ENCODE measurements at regions not wholly inside any gene's neighbourhood (a gene's known extent, or its start where the extent isn't known, plus 50 kb on each side); places are given as distances from the start of the nearest gene placed in this dataset.

GRCh38 chr19:31529121-31529520 is 179.9 kb upstream of the TSHZ3 start:
- no peak for DNase-seq
- Histone ChIP-seq H3K4me3 (no peak overlapping the region), H3K27me3 (no peaks in the 10 kb centered on the region), H3K9me3 (peaks cover 0 to 20% (median 10%) of the 10 kb centered on the region in 4 donors), H3K4me1 (no peaks in the 10 kb centered on the region), H3K27ac (no peak overlapping the region), H3K36me3 (no peaks in the 10 kb centered on the region)
- TF ChIP-seq EP300 (IDR thresholded peaks at IDR 0.05) = no peak
- no peak for TF ChIP-seq CTCF (IDR thresholded peaks at IDR 0.05)
- no peak for TF ChIP-seq POLR2A (IDR thresholded peaks at IDR 0.05)
- no peak for TF ChIP-seq POLR2AphosphoS5 (IDR thresholded peaks at IDR 0.05)
- no peak for ATAC-seq (ENCODE audit: low FRiP score in 2 of 2)
- 69 to 75% methylated on average over 1 of the region's 1 CpG for WGBS, 2 donors

- DNase-seq (no peak), ATAC-seq (ENCODE audit: low FRiP score in 2 of 2) (no peak)
- Histone ChIP-seq H3K27ac (no peak overlapping the region), H3K4me3 (no peak overlapping the region), H3K36me3 (no peaks in the 10 kb centered on the region), H3K9me3 (peaks cover 0 to 9% (median 7%) of the 10 kb centered on the region in 4 donors), H3K27me3 (no peaks in the 10 kb centered on the region), H3K4me1 (no peaks in the 10 kb centered on the region)
- no peak for TF ChIP-seq CTCF (IDR thresholded peaks at IDR 0.05)
- no peak for TF ChIP-seq POLR2AphosphoS5 (IDR thresholded peaks at IDR 0.05)
- no peak for TF ChIP-seq POLR2A (IDR thresholded peaks at IDR 0.05)
- TF ChIP-seq EP300 (IDR thresholded peaks at IDR 0.05) = no peak
- 91 to 96% methylated on average over 5 to 7 of the region's 7 CpGs for whole genome bisulfite sequencing, 2 donors
These were observed 181.5 kb upstream of the TSHZ3 start for GRCh38 chr19:31530781-31531180.

GRCh38 chr19:31531326-31531725 is 182.1 kb upstream of the TSHZ3 start:
- peaks cover 0 to 5% (median 4%) of the 10 kb centered on the region in 4 donors for H3K9me3 ChIP-seq
- H3K4me1 ChIP-seq = no peaks in the 10 kb centered on the region
- no peak overlapping the region for H3K4me3 ChIP-seq
- no peaks in the 10 kb centered on the region for H3K36me3 ChIP-seq
- no peak for ATAC-seq (ENCODE audit: low FRiP score in 2 of 2)
- H3K27ac ChIP-seq = no peak overlapping the region
- H3K27me3 ChIP-seq = no peaks in the 10 kb centered on the region
- DNase-seq = no peak
- WGBS, 2 donors = 46 to 61% methylated on average over 2 of the region's 2 CpGs
- no peak for TF ChIP-seq POLR2AphosphoS5 (IDR thresholded peaks at IDR 0.05)
- no peak for TF ChIP-seq CTCF (IDR thresholded peaks at IDR 0.05)

- Histone ChIP-seq H3K27ac (no peak overlapping the region), H3K4me1 (no peaks in the 10 kb centered on the region), H3K4me3 (no peak overlapping the region), H3K9me3 (no peaks in the 10 kb centered on the region), H3K36me3 (no peaks in the 10 kb centered on the region), H3K27me3 (no peaks in the 10 kb centered on the region)
- TF ChIP-seq EP300 (IDR thresholded peaks at IDR 0.05) = no peak
- no peak for TF ChIP-seq CTCF (IDR thresholded peaks at IDR 0.05)
- TF ChIP-seq POLR2AphosphoS5 (IDR thresholded peaks at IDR 0.05) = no peak
- TF ChIP-seq POLR2A (IDR thresholded peaks at IDR 0.05) = no peak
- 88 to 96% methylated on average over 8 of the region's 8 CpGs for WGBS, 2 donors
- DNase-seq = no peak
- ATAC-seq (ENCODE audit: low FRiP score in 2 of 2) = no peak
These were observed 182.8 kb upstream of the TSHZ3 start for GRCh38 chr19:31532034-31532433.

- no peak for ATAC-seq (ENCODE audit: low FRiP score in 2 of 2)
- H3K36me3 ChIP-seq = no peaks in the 10 kb centered on the region
- H3K4me1 ChIP-seq = no peaks in the 10 kb centered on the region
- no peak overlapping the region for H3K27ac ChIP-seq
- no peak for DNase-seq
- no peaks in the 10 kb centered on the region for H3K9me3 ChIP-seq
- no peaks in the 10 kb centered on the region for H3K27me3 ChIP-seq
- no peak for TF ChIP-seq EP300 (IDR thresholded peaks at IDR 0.05)
- TF ChIP-seq CTCF (IDR thresholded peaks at IDR 0.05) = no peak
- TF ChIP-seq POLR2AphosphoS5 (IDR thresholded peaks at IDR 0.05) = no peak
- TF ChIP-seq POLR2A (IDR thresholded peaks at IDR 0.05) = no peak
- no peak overlapping the region for H3K4me3 ChIP-seq
- 88 to 97% methylated on average over 3 of the region's 3 CpGs for WGBS, 2 donors
These were observed 183.9 kb upstream of the TSHZ3 start for GRCh38 chr19:31533114-31533513.

All from upper lobe of left lung (tissue), 6 donors.